DND-41 (cell line): ENCODE measurements at regions not wholly inside any gene's neighbourhood (a gene's known extent, or its start where the extent isn't known, plus 50 kb on each side); places are given as distances from the start of the nearest gene placed in this dataset.

Experiments
- ATAC-seq: fragments of 200-7000 bp; cut with Tn5 transposase; 3 replicates; pipeline ENCODE4 v1.9.1; 2021; ENCODE audit warnings: low read depth; ENCODE audit not compliant: insufficient read depth
- DNase-seq: peaks from one replicate; pipeline ENCODE4 v3.0.0-alpha.2; 2020
- H2AFZ ChIP-seq: 2 replicates; pipeline ENCODE4 v1.6.0; 2012; ENCODE audit warnings: low read depth, low read length
- H3K27ac ChIP-seq: 2 replicates; pipeline ENCODE4 v1.5.1; 2012; ENCODE audit warnings: low read length, inconsistent platforms
- H3K27me3 ChIP-seq: fragments of 200-600 bp; sonication (generic); 2 replicates; pipeline ENCODE4 v1.6.0; 2012; ENCODE audit warnings: low read length, mild to moderate bottlenecking, inconsistent platforms; ENCODE audit not compliant: insufficient read depth, poor library complexity
- H3K36me3 ChIP-seq: 2 replicates; pipeline ENCODE4 v1.5.1; 2012; ENCODE audit warnings: low read length, inconsistent platforms; ENCODE audit not compliant: insufficient read depth
- H3K4me1 ChIP-seq: 2 replicates; pipeline ENCODE4 v1.5.1; 2012; ENCODE audit warnings: mild to moderate bottlenecking, low read length; ENCODE audit not compliant: insufficient read depth
- H3K4me2 ChIP-seq: 2 replicates; pipeline ENCODE4 v1.6.0; 2012; ENCODE audit warnings: mild to moderate bottlenecking, moderate library complexity, low read length, inconsistent platforms; ENCODE audit not compliant: insufficient read depth
- H3K4me3 ChIP-seq, 2 experiments: fragments of 200-600 bp in 1 of 2; shearing (Covaris generic) in 1 of 2; 2 replicates each; pipeline ENCODE4 v1.5.1; 2012 to 2016; ENCODE audit warnings: inconsistent platforms in 2 of 2, low read length in 2 of 2, mild to moderate bottlenecking in 2 of 2, low read depth in 1 of 2, moderate library complexity in 1 of 2
- H3K79me2 ChIP-seq: 2 replicates; pipeline ENCODE4 v1.6.0; 2012; ENCODE audit warnings: low read length, inconsistent platforms; ENCODE audit not compliant: insufficient read depth
- H3K9ac ChIP-seq: 2 replicates; pipeline ENCODE4 v1.6.0; 2012; ENCODE audit warnings: low read depth, mild to moderate bottlenecking, inconsistent platforms, low read length, moderate library complexity
- H3K9me3 ChIP-seq: 2 replicates; pipeline ENCODE4 v1.5.1; 2012; ENCODE audit warnings: low read length, moderate library complexity, mild to moderate bottlenecking, inconsistent platforms; ENCODE audit not compliant: insufficient read depth, severe bottlenecking
- H4K20me1 ChIP-seq: 2 replicates; pipeline ENCODE4 v1.6.0; 2012; ENCODE audit warnings: low read length; ENCODE audit not compliant: insufficient read depth
- EZH2 ChIP-seq: IDR thresholded peaks from 3 replicates; pipeline ENCODE4 v1.6.1; 2012; ENCODE audit warnings: borderline replicate concordance, low read depth, mild to moderate bottlenecking, moderate library complexity, low read length, inconsistent platforms; ENCODE audit not compliant: severe bottlenecking
- TF ChIP-seq, protein P1 (sequence below): IDR thresholded peaks from 2 replicates; pipeline ENCODE4 v1.5.1; 2012; ENCODE audit warnings: borderline replicate concordance, low read length, moderate library complexity, mild to moderate bottlenecking; ENCODE audit not compliant: poor library complexity, severe bottlenecking; ENCODE audit errors: extremely low read depth

DNA sequence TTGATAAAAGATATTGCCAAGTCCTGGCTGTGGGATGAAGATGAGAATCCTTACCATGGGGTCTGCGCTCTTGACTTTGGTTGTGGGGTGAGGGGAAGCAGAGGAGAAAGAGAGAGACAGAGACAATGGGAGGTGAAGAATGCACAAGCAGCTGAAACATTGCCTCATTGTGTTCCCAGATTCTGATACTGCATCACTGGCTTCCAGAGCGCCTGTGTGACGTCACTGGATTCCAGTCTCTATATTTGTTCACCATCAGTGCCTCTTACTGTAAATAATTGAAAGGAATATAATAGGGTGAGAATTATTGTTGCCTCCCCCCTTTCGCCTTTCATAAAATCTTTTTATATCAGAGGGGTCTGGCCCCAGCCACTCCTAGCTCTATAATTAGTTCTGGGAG, 188.9 kb upstream of the NTF3 start:
- TF ChIP-seq, protein P1, sequence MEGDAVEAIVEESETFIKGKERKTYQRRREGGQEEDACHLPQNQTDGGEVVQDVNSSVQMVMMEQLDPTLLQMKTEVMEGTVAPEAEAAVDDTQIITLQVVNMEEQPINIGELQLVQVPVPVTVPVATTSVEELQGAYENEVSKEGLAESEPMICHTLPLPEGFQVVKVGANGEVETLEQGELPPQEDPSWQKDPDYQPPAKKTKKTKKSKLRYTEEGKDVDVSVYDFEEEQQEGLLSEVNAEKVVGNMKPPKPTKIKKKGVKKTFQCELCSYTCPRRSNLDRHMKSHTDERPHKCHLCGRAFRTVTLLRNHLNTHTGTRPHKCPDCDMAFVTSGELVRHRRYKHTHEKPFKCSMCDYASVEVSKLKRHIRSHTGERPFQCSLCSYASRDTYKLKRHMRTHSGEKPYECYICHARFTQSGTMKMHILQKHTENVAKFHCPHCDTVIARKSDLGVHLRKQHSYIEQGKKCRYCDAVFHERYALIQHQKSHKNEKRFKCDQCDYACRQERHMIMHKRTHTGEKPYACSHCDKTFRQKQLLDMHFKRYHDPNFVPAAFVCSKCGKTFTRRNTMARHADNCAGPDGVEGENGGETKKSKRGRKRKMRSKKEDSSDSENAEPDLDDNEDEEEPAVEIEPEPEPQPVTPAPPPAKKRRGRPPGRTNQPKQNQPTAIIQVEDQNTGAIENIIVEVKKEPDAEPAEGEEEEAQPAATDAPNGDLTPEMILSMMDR, result no peak
- TF ChIP-seq EZH2, result no peak
- DNase-seq, result no peak
- no peak overlapping the region for H3K4me3 ChIP-seq
- no peak for ATAC-seq
- H3K9ac ChIP-seq, result no peak overlapping the region
- no peak overlapping the region for H2AFZ ChIP-seq
- no peaks in the 10 kb centered on the region for H3K9me3 ChIP-seq
- H3K79me2 ChIP-seq, result no peaks in the 10 kb centered on the region
- H3K4me1 ChIP-seq, result no peaks in the 10 kb centered on the region
- H3K36me3 ChIP-seq, result no peaks in the 10 kb centered on the region
- H3K27me3 ChIP-seq, result peaks cover 7% of the 10 kb centered on the region
- no peak overlapping the region for H3K27ac ChIP-seq
- no peaks in the 10 kb centered on the region for H4K20me1 ChIP-seq
- no peak overlapping the region for H3K4me2 ChIP-seq

DNA sequence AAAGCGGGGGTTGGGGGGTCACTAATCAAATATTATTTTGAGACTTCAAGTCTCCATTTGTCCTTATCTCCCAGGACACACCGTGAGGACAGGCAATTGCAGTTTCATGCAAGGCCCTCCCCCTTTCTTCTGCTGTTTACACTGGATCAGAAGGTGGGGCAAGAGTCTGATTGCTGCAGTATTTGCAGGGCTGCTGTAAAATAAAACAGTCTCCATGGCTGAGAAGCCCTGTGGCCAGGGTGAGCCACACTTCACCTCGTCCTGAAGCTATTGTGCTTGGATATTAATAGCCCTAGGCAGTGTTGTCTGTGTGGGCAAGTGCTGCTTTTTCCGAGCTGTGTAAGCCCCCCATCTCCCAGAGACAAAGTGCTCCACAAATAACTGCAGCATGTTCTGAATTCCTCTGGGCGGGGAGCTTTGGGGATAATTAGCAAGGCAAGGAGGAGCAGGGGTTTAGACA, 187.4 kb upstream of the NTF3 start:
- H3K4me1 ChIP-seq, result no peaks in the 10 kb centered on the region
- H3K36me3 ChIP-seq, result no peaks in the 10 kb centered on the region
- no peaks in the 10 kb centered on the region for H3K9me3 ChIP-seq
- no peaks in the 10 kb centered on the region for H3K79me2 ChIP-seq
- DNase-seq, result no peak
- no peak for ATAC-seq
- peaks cover 10% of the 10 kb centered on the region for H3K27me3 ChIP-seq
- no peak overlapping the region for H3K4me2 ChIP-seq
- H4K20me1 ChIP-seq, result no peaks in the 10 kb centered on the region
- no peak overlapping the region for H3K9ac ChIP-seq
- TF ChIP-seq, protein P1, result no peak
- TF ChIP-seq EZH2, result no peak
- H3K27ac ChIP-seq, result no peak overlapping the region
- H2AFZ ChIP-seq, result no peak overlapping the region
- H3K4me3 ChIP-seq, result no peak overlapping the region

DNA sequence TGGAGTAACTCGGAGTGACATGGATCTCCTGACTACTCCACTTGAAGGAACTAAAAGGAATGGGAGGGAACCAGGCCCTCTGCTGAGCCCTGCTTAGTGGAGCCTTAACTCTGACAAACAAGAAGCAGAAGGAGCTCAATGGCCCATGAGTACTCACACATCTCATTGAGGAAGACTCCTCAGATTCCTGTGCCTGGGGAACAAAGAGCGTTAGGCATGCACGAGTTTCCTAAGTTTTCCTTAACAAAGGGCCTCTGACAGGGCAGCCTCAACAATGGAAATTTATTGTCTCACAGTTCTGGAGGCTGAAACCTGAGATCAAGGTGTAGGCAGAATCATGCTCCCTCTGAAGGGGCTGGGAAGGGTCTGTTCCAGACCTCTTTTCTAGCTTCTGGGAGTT, 185.7 kb upstream of the NTF3 start:
- ATAC-seq, result no peak
- no peaks in the 10 kb centered on the region for H3K36me3 ChIP-seq
- H3K79me2 ChIP-seq, result no peaks in the 10 kb centered on the region
- H3K9me3 ChIP-seq, result no peaks in the 10 kb centered on the region
- H3K4me1 ChIP-seq, result no peaks in the 10 kb centered on the region
- H3K27ac ChIP-seq, result no peak overlapping the region
- no peak overlapping the region for H3K9ac ChIP-seq
- H3K4me2 ChIP-seq, result no peak overlapping the region
- H4K20me1 ChIP-seq, result no peaks in the 10 kb centered on the region
- H2AFZ ChIP-seq, result no peak overlapping the region
- no peak overlapping the region for H3K4me3 ChIP-seq
- peaks cover 10% of the 10 kb centered on the region for H3K27me3 ChIP-seq
- no peak for TF ChIP-seq EZH2
- TF ChIP-seq, protein P1, result no peak
- DNase-seq, result no peak

DNA sequence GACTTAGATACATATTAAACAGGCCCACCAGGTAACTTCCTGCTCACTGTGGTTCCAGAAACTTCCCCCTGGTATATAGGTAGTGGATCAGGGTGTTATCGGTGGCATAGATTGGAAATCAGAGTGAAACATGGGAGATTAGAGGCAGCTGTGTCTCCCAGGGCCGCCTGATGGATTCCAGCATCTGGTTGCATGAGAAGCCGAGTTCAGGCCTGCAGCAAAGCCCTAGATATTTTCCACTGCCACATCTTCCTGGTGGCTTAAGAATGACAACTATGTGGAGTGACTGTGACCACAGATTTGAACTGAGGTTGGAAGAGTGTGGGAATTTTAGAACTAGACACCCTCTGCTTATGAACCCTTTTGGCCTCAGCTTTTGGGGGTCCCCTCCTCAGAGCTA, 184.8 kb upstream of the NTF3 start:
- H3K4me1 ChIP-seq, result no peaks in the 10 kb centered on the region
- no peak for ATAC-seq
- H3K4me2 ChIP-seq, result no peak overlapping the region
- TF ChIP-seq EZH2, result no peak
- TF ChIP-seq, protein P1, result no peak
- H3K36me3 ChIP-seq, result no peaks in the 10 kb centered on the region
- no peak for DNase-seq
- H3K4me3 ChIP-seq, result no peak overlapping the region
- H3K27me3 ChIP-seq, result peaks cover 10% of the 10 kb centered on the region
- H3K9me3 ChIP-seq, result no peaks in the 10 kb centered on the region
- no peak overlapping the region for H3K9ac ChIP-seq
- no peak overlapping the region for H3K27ac ChIP-seq
- H3K79me2 ChIP-seq, result no peaks in the 10 kb centered on the region
- no peaks in the 10 kb centered on the region for H4K20me1 ChIP-seq
- H2AFZ ChIP-seq, result no peak overlapping the region
